A673 (cell line): ENCODE measurements at regions not wholly inside any gene's neighbourhood (a gene's known extent, or its start where the extent isn't known, plus 50 kb on each side); places are given as distances from the start of the nearest gene placed in this dataset.

ENCODE experiments used
- BruUV-seq: library from RNA; stranded (reverse); fragments of 400-500 nt; replicated peaks from 2 replicates; lab custom pipeline; 2021; lab: Mats Ljungman, UMichigan
- CTCF ChIA-PET: fragments of 300-600 bp; sonication (Branson Sonifier 250); formaldehyde crosslinking; loops from one replicate; lab custom pipeline; 2022; ENCODE audit warnings: antibody characterized with exemption; lab: Charles Lee
- POLR2A ChIA-PET: fragments of 300-600 bp; sonication (Branson Sonifier 250); formaldehyde crosslinking; loops from one replicate; lab custom pipeline; 2022; ENCODE audit warnings: antibody characterized with exemption; ENCODE audit not compliant: low non-redundant PET; lab: Charles Lee
- DNase-seq: peaks from one replicate; pipeline ENCODE4 v3.0.0-alpha.2; 2015; ENCODE audit warnings: low spot score
- H3K27ac ChIP-seq: fragments of 200-600 bp; sonication (generic); 2 replicates; pipeline ENCODE4 v1.5.1; 2016; ENCODE audit warnings: mixed run types, low read depth, mild to moderate bottlenecking, mixed read lengths, antibody characterized with exemption, low read length; ENCODE audit not compliant: poor library complexity, severe bottlenecking
- H3K27me3 ChIP-seq: fragments of 200-600 bp; sonication (generic); replicated peaks from 2 replicates; pipeline ENCODE4 v1.6.1; 2017; ENCODE audit warnings: mixed run types, low read depth, mild to moderate bottlenecking, mixed read lengths, antibody characterized with exemption, low read length; ENCODE audit not compliant: insufficient read depth, poor library complexity
- H3K36me3 ChIP-seq: fragments of 200-600 bp; sonication (generic); 2 replicates; pipeline ENCODE4 v1.6.1; 2016; ENCODE audit warnings: mixed run types, mild to moderate bottlenecking, mixed read lengths, antibody characterized with exemption, low read length; ENCODE audit not compliant: insufficient read depth, poor library complexity, severe bottlenecking
- H3K4me1 ChIP-seq: fragments of 200-600 bp; sonication (generic); 2 replicates; pipeline ENCODE4 v1.6.1; 2017; ENCODE audit warnings: mixed run types, mild to moderate bottlenecking, mixed read lengths, antibody characterized with exemption, low read length; ENCODE audit not compliant: insufficient read depth, poor library complexity, severe bottlenecking
- H3K4me3 ChIP-seq: fragments of 200-600 bp; sonication (generic); 2 replicates; pipeline ENCODE4 v1.5.1; 2016; ENCODE audit warnings: low read depth, mixed run types, mild to moderate bottlenecking, mixed read lengths, low read length; ENCODE audit not compliant: poor library complexity, severe bottlenecking
- H3K9me3 ChIP-seq: fragments of 200-600 bp; sonication (generic); 2 replicates; pipeline ENCODE4 v1.6.1; 2016; ENCODE audit warnings: mixed run types, low read depth, mild to moderate bottlenecking, mixed read lengths, antibody characterized with exemption, low read length; ENCODE audit not compliant: poor library complexity, severe bottlenecking
- EZH2 ChIP-seq: fragments of 200-600 bp; sonication (generic); IDR thresholded peaks from 2 replicates; pipeline ENCODE4 v1.6.1; 2017; ENCODE audit warnings: borderline replicate concordance, low read depth, mild to moderate bottlenecking, mixed read lengths, antibody characterized with exemption, low read length; ENCODE audit not compliant: poor library complexity, severe bottlenecking
- intact Hi-C: fragments of 100-400 bp; cut with micrococcal nuclease; formaldehyde crosslinking; loops from one replicate; pipeline ENCODE4 v1.10.0; 2022; ENCODE audit not compliant: unreplicated experiment
- TF ChIP-seq, protein P1 (sequence below): fragments of 300-800, 200-600 bp; sonication (generic); conservative IDR thresholded peaks from 2 replicates; pipeline ENCODE4 v1.5.1; 2017; ENCODE audit warnings: low read depth, mild to moderate bottlenecking, antibody characterized with exemption, low read length, moderate library complexity, mixed read lengths

DNA sequence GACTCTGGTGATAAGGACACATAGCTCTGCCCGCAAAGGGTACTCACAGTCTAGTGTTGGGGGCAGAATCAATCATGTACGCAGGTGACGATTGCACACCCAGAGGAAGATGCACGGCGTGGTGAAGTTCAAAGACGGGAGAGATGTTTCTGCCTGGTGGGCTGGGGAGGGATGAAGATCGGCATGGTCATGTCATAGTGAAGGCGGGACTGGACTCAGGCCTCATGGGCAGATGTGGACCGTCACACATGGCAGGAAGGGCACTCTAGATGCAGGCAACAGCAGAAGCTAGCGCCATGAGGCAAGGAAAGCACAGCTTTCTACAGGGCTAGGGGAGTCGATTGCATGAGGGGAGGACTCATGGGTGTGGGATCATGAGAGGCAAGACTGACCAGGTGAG lies 240.6 kb downstream of the OPA1 start:
- no peak for TF ChIP-seq EZH2
- TF ChIP-seq, protein P1, sequence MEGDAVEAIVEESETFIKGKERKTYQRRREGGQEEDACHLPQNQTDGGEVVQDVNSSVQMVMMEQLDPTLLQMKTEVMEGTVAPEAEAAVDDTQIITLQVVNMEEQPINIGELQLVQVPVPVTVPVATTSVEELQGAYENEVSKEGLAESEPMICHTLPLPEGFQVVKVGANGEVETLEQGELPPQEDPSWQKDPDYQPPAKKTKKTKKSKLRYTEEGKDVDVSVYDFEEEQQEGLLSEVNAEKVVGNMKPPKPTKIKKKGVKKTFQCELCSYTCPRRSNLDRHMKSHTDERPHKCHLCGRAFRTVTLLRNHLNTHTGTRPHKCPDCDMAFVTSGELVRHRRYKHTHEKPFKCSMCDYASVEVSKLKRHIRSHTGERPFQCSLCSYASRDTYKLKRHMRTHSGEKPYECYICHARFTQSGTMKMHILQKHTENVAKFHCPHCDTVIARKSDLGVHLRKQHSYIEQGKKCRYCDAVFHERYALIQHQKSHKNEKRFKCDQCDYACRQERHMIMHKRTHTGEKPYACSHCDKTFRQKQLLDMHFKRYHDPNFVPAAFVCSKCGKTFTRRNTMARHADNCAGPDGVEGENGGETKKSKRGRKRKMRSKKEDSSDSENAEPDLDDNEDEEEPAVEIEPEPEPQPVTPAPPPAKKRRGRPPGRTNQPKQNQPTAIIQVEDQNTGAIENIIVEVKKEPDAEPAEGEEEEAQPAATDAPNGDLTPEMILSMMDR = no peak
- H3K9me3 ChIP-seq = no peaks in the 10 kb centered on the region
- H3K27me3 ChIP-seq = no peaks in the 10 kb centered on the region
- no peak overlapping the region for H3K4me3 ChIP-seq
- H3K36me3 ChIP-seq = no peaks in the 10 kb centered on the region
- no peak overlapping the region for H3K27ac ChIP-seq
- H3K4me1 ChIP-seq = no peaks in the 10 kb centered on the region
- intact Hi-C loops = no loop called here
- BruUV-seq = no TSS peak
- ChIA-PET POLR2A (no interaction called here), CTCF (no interaction called here)
- DNase-seq = no peak

GRCh38 chr3:193835414-193835813 lies 242.4 kb downstream of the OPA1 start:
- H3K27ac ChIP-seq = no peak overlapping the region
- H3K4me1 ChIP-seq = no peaks in the 10 kb centered on the region
- H3K36me3 ChIP-seq = no peaks in the 10 kb centered on the region
- intact Hi-C loops = no loop called here
- no peak for DNase-seq
- no peak overlapping the region for H3K4me3 ChIP-seq
- H3K9me3 ChIP-seq = no peaks in the 10 kb centered on the region
- ChIA-PET POLR2A (no interaction called here), CTCF (no interaction called here)
- TF ChIP-seq EZH2 = no peak
- TF ChIP-seq, protein P1 = no peak
- no peaks in the 10 kb centered on the region for H3K27me3 ChIP-seq
- BruUV-seq = no TSS peak

DNA sequence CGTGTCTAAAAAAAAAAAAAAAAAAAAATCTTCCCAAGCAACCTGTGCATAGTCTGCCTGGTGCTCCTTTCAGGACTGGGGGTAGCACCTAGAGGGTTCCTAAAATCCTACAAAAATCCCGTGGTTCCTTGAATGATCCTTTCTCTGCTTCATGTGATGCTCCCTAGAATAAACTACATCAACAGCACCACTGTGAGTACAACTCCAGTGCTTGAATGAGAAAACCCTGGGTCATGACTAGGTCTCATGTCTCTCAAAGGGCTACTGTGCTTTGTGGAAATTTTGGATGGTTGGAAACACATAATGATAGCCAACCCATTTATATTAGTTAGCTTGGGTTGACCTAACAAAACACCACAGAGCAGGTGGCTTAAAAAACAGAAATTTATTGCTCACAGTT lies 243.5 kb downstream of the OPA1 start:
- no peak for DNase-seq
- no peaks in the 10 kb centered on the region for H3K27me3 ChIP-seq
- intact Hi-C loops = no loop called here
- no peaks in the 10 kb centered on the region for H3K9me3 ChIP-seq
- ChIA-PET CTCF (no interaction called here), POLR2A (no interaction called here)
- H3K27ac ChIP-seq = no peak overlapping the region
- BruUV-seq = no TSS peak
- H3K4me3 ChIP-seq = no peak overlapping the region
- TF ChIP-seq, protein P1 = no peak
- TF ChIP-seq EZH2 = no peak
- no peaks in the 10 kb centered on the region for H3K4me1 ChIP-seq
- H3K36me3 ChIP-seq = no peaks in the 10 kb centered on the region
